Fibroblast of pulmonary artery (primary cell): ENCODE measurements at regions not wholly inside any gene's neighbourhood (a gene's known extent, or its start where the extent isn't known, plus 50 kb on each side); places are given as distances from the start of the nearest gene placed in this dataset.

Experiments used
- DNase-seq: peaks from one replicate; pipeline ENCODE4 v3.0.0-alpha.2; 2010; ENCODE audit warnings: low read depth
- H3K4me3 ChIP-seq: replicated peaks from 2 replicates; pipeline ENCODE4 v1.5.1; 2011; ENCODE audit warnings: low read depth, mild to moderate bottlenecking, control low read depth, low read length, moderate library complexity
- CTCF ChIP-seq: IDR thresholded peaks from 2 replicates; pipeline ENCODE4 v1.5.1; 2011; ENCODE audit warnings: mild to moderate bottlenecking, control low read depth, low read length, inconsistent platforms; ENCODE audit errors: missing control alignments

DNA sequence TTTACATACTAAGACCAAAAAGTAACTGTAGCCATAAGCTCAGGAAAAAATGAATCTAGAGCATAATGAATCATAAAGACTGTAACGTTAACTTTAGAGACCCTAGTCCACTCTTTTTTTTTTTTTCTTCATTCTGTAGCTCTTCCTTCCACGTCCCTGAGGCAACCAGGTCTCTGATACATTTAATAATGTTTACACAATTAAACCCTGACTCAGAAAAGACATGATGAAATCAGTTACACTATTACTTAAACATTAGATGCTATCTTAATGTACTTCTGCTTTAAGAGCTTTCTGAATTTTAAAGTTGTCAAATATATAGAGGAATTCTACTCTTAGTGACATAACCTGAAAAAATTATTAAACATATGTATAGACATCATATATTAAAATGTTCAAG, 1121.5 kb upstream of the DDX18 start:
- H3K4me3 ChIP-seq, result no peak overlapping the region
- TF ChIP-seq CTCF, result no peak
- DNase-seq, result no peak

DNA sequence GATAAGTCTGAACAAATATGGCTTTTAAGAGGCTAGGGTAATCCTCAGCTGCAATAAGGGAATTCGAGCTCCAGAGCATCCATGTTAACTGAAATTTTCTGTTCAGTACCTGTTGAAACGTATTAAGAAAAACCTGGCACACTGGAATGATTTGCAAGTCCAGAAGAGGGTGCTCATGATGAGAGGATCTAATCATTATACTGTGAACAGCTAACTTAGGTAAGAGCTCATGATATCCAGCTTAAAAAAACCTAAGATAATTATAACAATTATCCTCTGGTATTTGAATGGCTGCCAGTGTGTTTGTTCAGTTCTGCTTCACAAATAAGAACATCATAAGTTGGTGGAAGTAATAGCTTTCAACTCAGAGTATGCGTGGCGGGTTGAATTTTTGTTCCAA, 1118.3 kb upstream of the DDX18 start:
- TF ChIP-seq CTCF, result no peak
- DNase-seq, result no peak
- no peak overlapping the region for H3K4me3 ChIP-seq

DNA sequence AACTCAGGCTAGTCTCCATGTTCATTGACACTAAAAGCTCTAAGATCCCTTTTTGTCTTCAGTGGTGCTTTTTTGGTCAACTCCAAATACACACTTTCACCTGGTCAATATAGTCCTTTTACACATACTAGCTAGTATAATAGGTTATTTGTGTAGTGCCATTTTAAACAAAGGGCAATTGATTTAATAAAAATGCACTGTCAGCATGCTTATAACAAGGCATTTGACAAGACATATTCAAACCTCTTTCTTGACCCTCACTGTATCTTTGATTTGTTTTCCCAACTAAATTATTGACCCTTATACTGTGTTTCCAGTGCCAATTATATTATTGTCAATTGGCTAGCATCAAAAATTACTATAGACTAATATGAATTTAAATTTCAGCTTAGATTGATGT, 1117.6 kb upstream of the DDX18 start:
- no peak for TF ChIP-seq CTCF
- no peak overlapping the region for H3K4me3 ChIP-seq
- no peak for DNase-seq

GRCh38 chr2:116706396-116706795, 1108.1 kb upstream of the DDX18 start:
- TF ChIP-seq CTCF, result no peak
- DNase-seq, result peak; percentile 2
- no peak overlapping the region for H3K4me3 ChIP-seq

GRCh38 chr2:116716038-116716437, 1098.5 kb upstream of the DDX18 start:
- TF ChIP-seq CTCF, result no peak
- DNase-seq, result no peak
- H3K4me3 ChIP-seq, result no peak overlapping the region

GRCh38 chr2:116716444-116716843, 1098.0 kb upstream of the DDX18 start:
- TF ChIP-seq CTCF, result no peak
- no peak overlapping the region for H3K4me3 ChIP-seq
- DNase-seq, result no peak

DNA sequence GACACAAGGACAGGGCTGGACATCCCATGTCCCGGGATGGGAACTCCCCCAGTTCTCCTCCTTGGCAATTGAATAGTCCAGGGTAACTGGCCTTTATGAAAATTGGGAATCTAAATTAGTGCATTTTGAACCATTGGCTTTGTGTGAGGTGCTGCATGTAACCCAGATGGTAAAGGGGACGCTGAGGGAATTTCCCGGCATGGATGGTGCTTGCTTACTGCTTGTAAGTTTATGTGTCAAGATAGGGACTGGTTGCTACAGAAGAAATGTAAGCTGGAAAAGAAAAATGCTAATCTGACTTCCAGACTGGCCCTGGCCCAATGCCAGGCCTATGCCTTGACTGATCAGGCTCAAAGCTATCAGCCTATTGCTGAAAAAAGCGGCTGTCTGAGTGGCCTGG, 1096.7 kb upstream of the DDX18 start:
- no peak for DNase-seq
- no peak overlapping the region for H3K4me3 ChIP-seq
- no peak for TF ChIP-seq CTCF
